H1 (cell line): ENCODE measurements at regions not wholly inside any gene's neighbourhood (a gene's known extent, or its start where the extent isn't known, plus 50 kb on each side); places are given as distances from the start of the nearest gene placed in this dataset.

Source experiments
- CTCF ChIA-PET: fragments of 300-600 bp; sonication (Branson Sonifier 250); formaldehyde crosslinking; loops from one replicate; lab custom pipeline; 2021; ENCODE audit not compliant: partially characterized antibody; lab: Charles Lee
- POLR2A ChIA-PET: fragments of 300-600 bp; sonication (Branson Sonifier 250); formaldehyde crosslinking; loops from one replicate; lab custom pipeline; 2021; ENCODE audit warnings: inconsistent platforms; ENCODE audit not compliant: partially characterized antibody; lab: Charles Lee
- DNase-seq, 2 experiments: peaks; one replicate each; pipeline versions ENCODE4 v3.0.0 to v3.0.0-alpha.2; 2010 to 2022; ENCODE audit warnings: low spot score in 2 of 2, low read depth in 1 of 2, mixed read lengths in 1 of 2
- FAIRE-seq: peaks from 2 replicates; lab custom pipeline; 2011; peaks lifted over from hg19 to GRCh38; lab: Jason Lieb, UNC
- H2AFZ ChIP-seq: 2 replicates; pipeline ENCODE4 v1.8.1; 2012; ENCODE audit warnings: low read length, inconsistent platforms
- H2AK5ac ChIP-seq: 2 replicates; pipeline ENCODE4 v1.6.1; 2013; ENCODE audit warnings: low read depth, low read length
- H2BK120ac ChIP-seq: replicated peaks from 2 replicates; pipeline ENCODE3; 2013; ENCODE audit warnings: low read depth, low read length, inconsistent platforms
- H2BK12ac ChIP-seq: 2 replicates; pipeline ENCODE4 v1.6.1; 2013; ENCODE audit warnings: low read depth, low read length
- H2BK15ac ChIP-seq: 2 replicates; pipeline ENCODE4 v1.6.1; 2013; ENCODE audit warnings: low read length
- H2BK20ac ChIP-seq: 2 replicates; pipeline ENCODE4 v1.6.1; 2013; ENCODE audit warnings: low read length
- H2BK5ac ChIP-seq: 2 replicates; pipeline ENCODE4 v1.6.1; 2013; ENCODE audit warnings: low read depth, low read length
- H3K14ac ChIP-seq: 2 replicates; pipeline ENCODE4 v1.6.1; 2013; ENCODE audit warnings: inconsistent platforms; ENCODE audit not compliant: insufficient read length
- H3K18ac ChIP-seq: 2 replicates; pipeline ENCODE4 v1.6.1; 2013; ENCODE audit warnings: low read length; ENCODE audit errors: extremely low read depth
- H3K23ac ChIP-seq: 2 replicates; pipeline ENCODE4 v1.6.1; 2013; ENCODE audit warnings: inconsistent platforms; ENCODE audit not compliant: insufficient read length
- H3K23me2 ChIP-seq: 2 replicates; pipeline ENCODE4 v1.6.1; 2013; ENCODE audit warnings: low read depth, low read length
- H3K27ac ChIP-seq: 2 replicates; pipeline ENCODE4 v1.6.1; 2011; ENCODE audit warnings: low read depth, low read length, inconsistent platforms
- H3K27me3 ChIP-seq, 4 experiments: replicated peaks in 1 of 4; 1 replicate in 1 of 4; 2 replicates in 3 of 4; pipeline versions ENCODE4 v1.6.1 to v1.8.1; 2011 to 2013; ENCODE audit warnings: low read length in 3 of 4, mild to moderate bottlenecking in 3 of 4, inconsistent platforms in 2 of 4, mixed read lengths in 2 of 4, moderate library complexity in 1 of 4; ENCODE audit not compliant: control insufficient read depth in 3 of 4, insufficient read depth in 3 of 4; ENCODE audit errors: extremely low read depth in 1 of 4
- H3K36me3 ChIP-seq, 4 experiments: 2 replicates each; pipeline versions ENCODE4 v1.6.1 to v1.8.1; 2011 to 2013; ENCODE audit warnings: mild to moderate bottlenecking in 4 of 4, low read length in 3 of 4, moderate library complexity in 2 of 4, control low read depth in 1 of 4, inconsistent platforms in 1 of 4; ENCODE audit not compliant: insufficient read depth in 4 of 4, control insufficient read depth in 2 of 4
- H3K4ac ChIP-seq: replicated peaks from 2 replicates; pipeline ENCODE3; 2013; ENCODE audit warnings: low read length, low read depth, mixed read lengths, inconsistent platforms; ENCODE audit not compliant: insufficient read length
- H3K4me1 ChIP-seq, 4 experiments: replicated peaks in 1 of 4; 1 replicate in 1 of 4; 2 replicates in 3 of 4; pipeline versions ENCODE4 v1.6.1 to v1.8.1; 2011 to 2013; ENCODE audit warnings: low read length in 3 of 4, inconsistent platforms in 2 of 4, mixed read lengths in 1 of 4; ENCODE audit not compliant: insufficient read depth in 4 of 4, control insufficient read depth in 3 of 4
- H3K4me2 ChIP-seq, 2 experiments: 2 replicates each; pipeline versions ENCODE4 v1.6.1 to v1.8.1; 2011 to 2013; ENCODE audit warnings: low read depth in 2 of 2, low read length in 2 of 2, control low read depth in 1 of 2, inconsistent platforms in 1 of 2, mild to moderate bottlenecking in 1 of 2; ENCODE audit not compliant: insufficient read depth in 1 of 2
- H3K4me3 ChIP-seq, 4 experiments: fragments of 200-600, 300-600 bp in 1 of 4; sonication (generic), shearing (Covaris generic), sonication (Bioruptor Twin) in 1 of 4; 2 replicates each; pipeline versions ENCODE4 v1.5.1 to v1.8.1; 2011 to 2016; ENCODE audit warnings: low read length in 4 of 4, low read depth in 3 of 4, control low read depth in 2 of 4, inconsistent platforms in 2 of 4, mild to moderate bottlenecking in 2 of 4, mixed read lengths in 1 of 4, moderate library complexity in 1 of 4; ENCODE audit not compliant: insufficient read depth in 2 of 4; ENCODE audit errors: extremely low read depth in 1 of 4
- H3K56ac ChIP-seq: replicated peaks from 2 replicates; pipeline ENCODE3; 2013; ENCODE audit warnings: low read depth, mild to moderate bottlenecking, mixed read lengths, low read length, inconsistent platforms; ENCODE audit not compliant: insufficient read length
- H3K79me1 ChIP-seq: 2 replicates; pipeline ENCODE4 v1.6.1; 2013; ENCODE audit warnings: low read depth, low read length, control low read depth
- H3K79me2 ChIP-seq, 2 experiments: 2 replicates each; pipeline versions ENCODE4 v1.6.1 to v1.8.1; 2012 to 2013; ENCODE audit warnings: low read length in 2 of 2, mild to moderate bottlenecking in 2 of 2, inconsistent platforms in 1 of 2; ENCODE audit not compliant: insufficient read depth in 2 of 2, control insufficient read depth in 1 of 2
- H3K9ac ChIP-seq, 4 experiments: replicated peaks in 1 of 4; 1 replicate in 1 of 4; 2 replicates in 3 of 4; pipeline versions ENCODE4 v1.6.1 to v1.8.1; 2011 to 2013; ENCODE audit warnings: low read depth in 3 of 4, low read length in 3 of 4, control low read depth in 2 of 4, mild to moderate bottlenecking in 2 of 4, moderate library complexity in 2 of 4, inconsistent platforms in 1 of 4; ENCODE audit errors: extremely low read depth in 1 of 4
- H3K9me3 ChIP-seq, 2 experiments: 2 replicates each; pipeline versions ENCODE4 v1.6.1 to v1.8.1; 2012 to 2013; ENCODE audit warnings: mild to moderate bottlenecking in 2 of 2, moderate library complexity in 2 of 2, control low read depth in 1 of 2, inconsistent platforms in 1 of 2, low read depth in 1 of 2, low read length in 1 of 2, mixed read lengths in 1 of 2; ENCODE audit not compliant: insufficient read depth in 2 of 2
- H4K20me1 ChIP-seq, 2 experiments: replicated peaks in 1 of 2; 2 replicates each; pipeline versions ENCODE3 to v1.8.1; 2011 to 2013; ENCODE audit warnings: inconsistent platforms in 2 of 2, low read length in 2 of 2, mild to moderate bottlenecking in 1 of 2; ENCODE audit not compliant: insufficient read depth in 2 of 2, control insufficient read depth in 1 of 2
- H4K5ac ChIP-seq: 2 replicates; pipeline ENCODE4 v1.6.1; 2013; ENCODE audit warnings: low read length, low read depth, mixed read lengths, inconsistent platforms; ENCODE audit not compliant: insufficient read length
- H4K8ac ChIP-seq: 2 replicates; pipeline ENCODE4 v1.8.0; 2013; ENCODE audit warnings: mild to moderate bottlenecking, moderate library complexity, low read length, inconsistent platforms; ENCODE audit not compliant: insufficient read depth; ENCODE audit errors: extremely low read depth
- H4K91ac ChIP-seq: replicated peaks from 2 replicates; pipeline ENCODE3; 2013; ENCODE audit warnings: low read length, mixed read lengths, inconsistent platforms; ENCODE audit not compliant: insufficient read length
- CBX8 ChIP-seq: fragments of 300-800, 300-1000 bp; sonication (generic); IDR thresholded peaks from 2 replicates; pipeline ENCODE4 v1.7.1; 2016; ENCODE audit warnings: low read depth, low read length, borderline replicate concordance
- CREB1 ChIP-seq: IDR thresholded peaks from 2 replicates; pipeline ENCODE4 v1.6.1; 2012; ENCODE audit warnings: inconsistent platforms
- E2F6 ChIP-seq: IDR thresholded peaks from 2 replicates; pipeline ENCODE4 v1.6.1; 2012; ENCODE audit warnings: inconsistent platforms
- EP300 ChIP-seq, 2 experiments: IDR thresholded peaks; 1 replicate in 1 of 2; 2 replicates in 1 of 2; pipeline ENCODE4 v1.6.1; 2011 to 2012; ENCODE audit warnings: low read depth in 2 of 2, low read length in 2 of 2, mild to moderate bottlenecking in 2 of 2, borderline replicate concordance in 1 of 2, inconsistent platforms in 1 of 2, moderate library complexity in 1 of 2
- FOSL1 ChIP-seq: IDR thresholded peaks from 2 replicates; pipeline ENCODE4 v1.6.1; 2011; ENCODE audit warnings: mild to moderate bottlenecking, low read depth, low read length, moderate library complexity; ENCODE audit not compliant: insufficient read depth
- JUN ChIP-seq: IDR thresholded peaks from 2 replicates; pipeline ENCODE4 v1.6.1; 2011; ENCODE audit warnings: low read depth, mild to moderate bottlenecking, improper control_type of control experiment, low read length
- JUND ChIP-seq: IDR thresholded peaks from 2 replicates; pipeline ENCODE4 v1.6.1; 2011; ENCODE audit warnings: mild to moderate bottlenecking, improper control_type of control experiment, low read length
- MAFK ChIP-seq: IDR thresholded peaks from 2 replicates; pipeline ENCODE4 v1.6.1; 2012; ENCODE audit warnings: low read depth, mild to moderate bottlenecking, improper control_type of control experiment, low read length
- PHF8 ChIP-seq: fragments of 200-600 bp; sonication (generic); conservative IDR thresholded peaks from 2 replicates; pipeline ENCODE4 v1.7.1; 2012; ENCODE audit warnings: low read depth, mild to moderate bottlenecking, inconsistent platforms, low read length, moderate library complexity
- POU5F1 ChIP-seq: IDR thresholded peaks from 2 replicates; pipeline ENCODE4 v1.6.1; 2011; ENCODE audit warnings: low read depth, mild to moderate bottlenecking, low read length, moderate library complexity
- SIN3A ChIP-seq, 2 experiments: IDR thresholded peaks in 1 of 2; conservative IDR thresholded peaks in 1 of 2; 2 replicates each; pipeline ENCODE4 v1.6.1; 2011 to 2012; ENCODE audit warnings: low read length in 2 of 2, improper control_type of control experiment in 1 of 2, low read depth in 1 of 2, mild to moderate bottlenecking in 1 of 2
- USF2 ChIP-seq: IDR thresholded peaks from 2 replicates; pipeline ENCODE4 v1.6.1; 2011; ENCODE audit warnings: low read length, improper control_type of control experiment
- ZNF274 ChIP-seq: IDR thresholded peaks from 2 replicates; pipeline ENCODE4 v1.7.0; 2012; ENCODE audit warnings: low read length, borderline replicate concordance; ENCODE audit errors: extremely low read depth
- WGBS, 2 experiments: shearing (Covaris generic) in 1 of 2; methylation state at CpG; one replicate each; pipeline versions ENCODE4 v1.1.6 to v1.1.7; 2013 to 2015; ENCODE audit warnings: low lambda C conversion rate in 2 of 2, mixed read lengths in 2 of 2, inconsistent platforms in 1 of 2, low coverage in 1 of 2, missing lambda C conversion rate in 1 of 2; ENCODE audit not compliant: insufficient replicate concordance in 2 of 2, insufficient coverage in 1 of 2, insufficient read length in 1 of 2; ENCODE audit errors: extremely low coverage in 1 of 2, missing lambda C conversion rate in 1 of 2; 5-methylcytosine and 5-hydroxymethylcytosine counted together

DNA sequence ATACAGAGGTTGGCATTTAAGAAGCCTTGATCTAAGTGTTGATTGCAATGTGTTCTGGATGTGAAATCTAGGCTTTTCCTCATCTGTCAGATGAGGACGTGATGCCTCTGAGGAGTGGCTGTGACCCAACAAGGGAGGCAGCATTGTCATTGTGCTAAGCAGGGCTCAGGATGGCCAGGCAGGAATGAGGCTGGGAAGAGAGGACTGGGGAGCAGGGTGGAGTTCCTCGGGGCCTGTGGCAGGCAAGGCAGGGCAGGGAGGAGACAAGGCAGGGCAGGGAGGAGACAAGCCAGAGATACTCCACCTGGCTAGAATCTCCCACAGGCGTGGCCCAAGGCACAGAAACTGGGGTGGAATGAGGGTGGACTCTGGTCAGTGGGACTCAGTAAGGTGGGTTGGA, 116.6 kb downstream of the RPIA start:
- no peak for FAIRE-seq
- TF ChIP-seq CREB1 (no peak), MAFK (no peak), JUN (no peak), EP300 (IDR thresholded peaks at IDR 0.05; ENCODE audit: borderline replicate concordance in 1 of 2, low read depth in 2 of 2, low read length in 2 of 2) (no peak), FOSL1 (no peak), USF2 (no peak), PHF8 (no peak), E2F6 (no peak), JUND (no peak), POU5F1 (no peak), SIN3A (conservative IDR thresholded peaks at IDR 0.05 in 1 of 2, IDR thresholded peaks at IDR 0.05 in 1 of 2; ENCODE audit: low read depth in 1 of 2, low read length in 2 of 2) (no peak), CBX8 (no peak), ZNF274 (no peak)

More for the DNA sequence above, 116.6 kb downstream of the RPIA start:
- H4K8ac ChIP-seq = no peak overlapping the region
- H2BK5ac ChIP-seq = no peak overlapping the region
- WGBS, 2 experiments = 80% methylated on average over 3 of the region's 3 CpGs; no CpG with 5 or more reads in 1 of the 2 experiments
- H2AFZ ChIP-seq = no peak overlapping the region
- no peaks in the 10 kb centered on the region for H3K23me2 ChIP-seq
- no peak overlapping the region for H2BK120ac ChIP-seq
- CTCF ChIA-PET = no interaction called here
- H3K27me3 ChIP-seq = no peaks in the 10 kb centered on the region
- POLR2A ChIA-PET = no interaction called here
- no peak overlapping the region for H2BK15ac ChIP-seq
- no peak overlapping the region for H2BK12ac ChIP-seq
- H3K79me2 ChIP-seq = no peaks in the 10 kb centered on the region
- DNase-seq = no peak
- H3K4me2 ChIP-seq = no peak overlapping the region
- no peaks in the 10 kb centered on the region for H3K79me1 ChIP-seq
- H3K27ac ChIP-seq = no peak overlapping the region
- no peak overlapping the region for H2AK5ac ChIP-seq
- no peak overlapping the region for H3K56ac ChIP-seq
- H3K14ac ChIP-seq = no peak overlapping the region
- H3K9me3 ChIP-seq = no peaks in the 10 kb centered on the region; a peak in 1 of 4 replicates
- H3K18ac ChIP-seq = no peak overlapping the region
- H3K4me1 ChIP-seq = no peaks in the 10 kb centered on the region
- H3K36me3 ChIP-seq = no peaks in the 10 kb centered on the region
- no peak overlapping the region for H4K91ac ChIP-seq
- no peak overlapping the region for H4K5ac ChIP-seq
- no peaks in the 10 kb centered on the region for H4K20me1 ChIP-seq
- no peak overlapping the region for H3K23ac ChIP-seq
- H3K9ac ChIP-seq = no peak overlapping the region
- no peak overlapping the region for H3K4me3 ChIP-seq
- no peak overlapping the region for H2BK20ac ChIP-seq
- no peak overlapping the region for H3K4ac ChIP-seq
